ENCODE measurements at regions not wholly inside any gene's neighbourhood (a gene's known extent, or its start where the extent isn't known, plus 50 kb on each side); places are given as distances from the start of the nearest gene placed in this dataset.

DNA sequence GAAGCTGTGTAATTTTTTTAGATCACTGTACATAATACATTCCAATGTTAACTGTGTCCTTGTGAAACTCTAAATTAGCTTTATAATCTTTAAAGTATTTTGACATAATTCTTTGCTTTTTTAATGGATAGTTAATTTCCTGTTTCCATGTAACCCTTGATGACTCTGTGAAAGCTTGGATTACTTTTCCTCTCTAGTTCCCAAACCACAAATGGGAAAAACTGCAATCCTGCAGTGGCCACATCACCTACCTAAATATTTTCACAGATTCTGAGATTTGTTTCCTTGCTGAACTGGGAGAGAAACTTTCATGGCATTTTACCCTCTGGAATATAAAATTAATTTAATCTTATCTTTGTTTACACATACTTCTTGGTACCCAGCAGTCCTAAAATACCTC lies 161.6 kb upstream of the CCDC68 start:
- Histone ChIP-seq H3K36me3 (ENCODE audit: control insufficient read depth in 2 of 2, insufficient read depth in 1 of 2, low read length in 2 of 2) (no peaks in the 10 kb centered on the region), H3K27ac (ENCODE audit: extremely low read depth, low read depth, low read length) (no peak overlapping the region), H3K9me3 (ENCODE audit: control insufficient read depth, insufficient read depth, low read depth, low read length) (no peaks in the 10 kb centered on the region), H3K4me1 (ENCODE audit: control insufficient read depth, insufficient read depth, low read length) (no peaks in the 10 kb centered on the region), H3K4me3 (ENCODE audit: low read depth, low read length) (no peak overlapping the region)
- ChIA-PET CTCF (no interaction called here), POLR2A (no interaction called here)
- TF ChIP-seq ZNF248 (tag by site-specific recombination; IDR thresholded peaks at IDR 0.05) (no peak), ZNF596 (tag by site-specific recombination; IDR thresholded peaks at IDR 0.05) (no peak), ZNF558 (tag by site-specific recombination; IDR thresholded peaks at IDR 0.05) (no peak), ZNF24 (tag by site-specific recombination; IDR thresholded peaks at IDR 0.05) (no peak), ZNF654 (tag by site-specific recombination; IDR thresholded peaks at IDR 0.05; ENCODE audit: low read depth) (no peak), SETDB1 (IDR thresholded peaks at IDR 0.05; ENCODE audit: insufficient read length, low read length) (no peak)
- TF ChIP-seq, protein P1, sequence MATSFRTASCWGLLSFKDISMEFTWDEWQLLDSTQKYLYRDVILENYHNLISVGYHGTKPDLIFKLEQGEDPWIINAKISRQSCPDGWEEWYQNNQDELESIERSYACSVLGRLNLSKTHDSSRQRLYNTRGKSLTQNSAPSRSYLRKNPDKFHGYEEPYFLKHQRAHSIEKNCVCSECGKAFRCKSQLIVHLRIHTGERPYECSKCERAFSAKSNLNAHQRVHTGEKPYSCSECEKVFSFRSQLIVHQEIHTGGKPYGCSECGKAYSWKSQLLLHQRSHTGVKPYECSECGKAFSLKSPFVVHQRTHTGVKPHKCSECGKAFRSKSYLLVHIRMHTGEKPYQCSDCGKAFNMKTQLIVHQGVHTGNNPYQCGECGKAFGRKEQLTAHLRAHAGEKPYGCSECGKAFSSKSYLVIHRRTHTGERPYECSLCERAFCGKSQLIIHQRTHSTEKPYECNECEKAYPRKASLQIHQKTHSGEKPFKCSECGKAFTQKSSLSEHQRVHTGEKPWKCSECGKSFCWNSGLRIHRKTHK (tag by site-specific recombination; IDR thresholded peaks at IDR 0.05): no peak

DNA sequence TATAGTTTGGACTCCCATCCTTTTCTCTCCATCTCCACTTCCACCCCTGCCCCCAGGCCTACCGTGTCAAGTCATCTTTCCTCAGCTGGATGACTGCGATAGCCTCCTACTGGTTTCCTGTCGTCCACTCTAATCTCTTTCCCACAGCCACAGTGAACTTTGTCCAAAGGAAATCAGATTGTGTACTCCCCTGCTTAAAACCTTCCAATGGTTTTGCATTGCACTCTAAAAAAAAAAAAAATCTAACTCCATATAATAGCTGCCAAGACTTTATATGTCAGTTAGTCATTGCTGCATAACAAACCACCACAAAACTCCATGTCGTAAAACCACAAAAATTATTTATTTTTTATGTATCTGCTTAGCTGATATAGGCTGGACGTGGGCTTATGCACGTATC lies 160.2 kb upstream of the CCDC68 start:
- H3K4me1 ChIP-seq (ENCODE audit: control insufficient read depth, insufficient read depth, low read length): no peaks in the 10 kb centered on the region
- ChIA-PET POLR2A (no interaction called here), CTCF (interaction anchor here (0.6 kb wide), 1 partner anchor 136 kb away, joined by 3 read pairs; no protein-coding TSS in a partner anchor)
- no peaks in the 10 kb centered on the region for H3K9me3 ChIP-seq (ENCODE audit: control insufficient read depth, insufficient read depth, low read depth, low read length)
- no peak overlapping the region for H3K27ac ChIP-seq (ENCODE audit: extremely low read depth, low read depth, low read length)
- H3K36me3 ChIP-seq (ENCODE audit: control insufficient read depth in 2 of 2, insufficient read depth in 1 of 2, low read length in 2 of 2): no peaks in the 10 kb centered on the region
- TF ChIP-seq, protein P2, sequence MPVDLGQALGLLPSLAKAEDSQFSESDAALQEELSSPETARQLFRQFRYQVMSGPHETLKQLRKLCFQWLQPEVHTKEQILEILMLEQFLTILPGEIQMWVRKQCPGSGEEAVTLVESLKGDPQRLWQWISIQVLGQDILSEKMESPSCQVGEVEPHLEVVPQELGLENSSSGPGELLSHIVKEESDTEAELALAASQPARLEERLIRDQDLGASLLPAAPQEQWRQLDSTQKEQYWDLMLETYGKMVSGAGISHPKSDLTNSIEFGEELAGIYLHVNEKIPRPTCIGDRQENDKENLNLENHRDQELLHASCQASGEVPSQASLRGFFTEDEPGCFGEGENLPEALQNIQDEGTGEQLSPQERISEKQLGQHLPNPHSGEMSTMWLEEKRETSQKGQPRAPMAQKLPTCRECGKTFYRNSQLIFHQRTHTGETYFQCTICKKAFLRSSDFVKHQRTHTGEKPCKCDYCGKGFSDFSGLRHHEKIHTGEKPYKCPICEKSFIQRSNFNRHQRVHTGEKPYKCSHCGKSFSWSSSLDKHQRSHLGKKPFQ (tag by site-specific recombination; IDR thresholded peaks at IDR 0.05): no peak
- TF ChIP-seq ZNF837 (tag by site-specific recombination; IDR thresholded peaks at IDR 0.05) (no peak), OVOL3 (tag by site-specific recombination; IDR thresholded peaks at IDR 0.05) (no peak)
- TF ChIP-seq, protein P3, sequence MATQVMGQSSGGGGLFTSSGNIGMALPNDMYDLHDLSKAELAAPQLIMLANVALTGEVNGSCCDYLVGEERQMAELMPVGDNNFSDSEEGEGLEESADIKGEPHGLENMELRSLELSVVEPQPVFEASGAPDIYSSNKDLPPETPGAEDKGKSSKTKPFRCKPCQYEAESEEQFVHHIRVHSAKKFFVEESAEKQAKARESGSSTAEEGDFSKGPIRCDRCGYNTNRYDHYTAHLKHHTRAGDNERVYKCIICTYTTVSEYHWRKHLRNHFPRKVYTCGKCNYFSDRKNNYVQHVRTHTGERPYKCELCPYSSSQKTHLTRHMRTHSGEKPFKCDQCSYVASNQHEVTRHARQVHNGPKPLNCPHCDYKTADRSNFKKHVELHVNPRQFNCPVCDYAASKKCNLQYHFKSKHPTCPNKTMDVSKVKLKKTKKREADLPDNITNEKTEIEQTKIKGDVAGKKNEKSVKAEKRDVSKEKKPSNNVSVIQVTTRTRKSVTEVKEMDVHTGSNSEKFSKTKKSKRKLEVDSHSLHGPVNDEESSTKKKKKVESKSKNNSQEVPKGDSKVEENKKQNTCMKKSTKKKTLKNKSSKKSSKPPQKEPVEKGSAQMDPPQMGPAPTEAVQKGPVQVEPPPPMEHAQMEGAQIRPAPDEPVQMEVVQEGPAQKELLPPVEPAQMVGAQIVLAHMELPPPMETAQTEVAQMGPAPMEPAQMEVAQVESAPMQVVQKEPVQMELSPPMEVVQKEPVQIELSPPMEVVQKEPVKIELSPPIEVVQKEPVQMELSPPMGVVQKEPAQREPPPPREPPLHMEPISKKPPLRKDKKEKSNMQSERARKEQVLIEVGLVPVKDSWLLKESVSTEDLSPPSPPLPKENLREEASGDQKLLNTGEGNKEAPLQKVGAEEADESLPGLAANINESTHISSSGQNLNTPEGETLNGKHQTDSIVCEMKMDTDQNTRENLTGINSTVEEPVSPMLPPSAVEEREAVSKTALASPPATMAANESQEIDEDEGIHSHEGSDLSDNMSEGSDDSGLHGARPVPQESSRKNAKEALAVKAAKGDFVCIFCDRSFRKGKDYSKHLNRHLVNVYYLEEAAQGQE (tag by site-specific recombination; IDR thresholded peaks at IDR 0.05): no peak
- H3K4me3 ChIP-seq (ENCODE audit: low read depth, low read length): no peak overlapping the region

DNA sequence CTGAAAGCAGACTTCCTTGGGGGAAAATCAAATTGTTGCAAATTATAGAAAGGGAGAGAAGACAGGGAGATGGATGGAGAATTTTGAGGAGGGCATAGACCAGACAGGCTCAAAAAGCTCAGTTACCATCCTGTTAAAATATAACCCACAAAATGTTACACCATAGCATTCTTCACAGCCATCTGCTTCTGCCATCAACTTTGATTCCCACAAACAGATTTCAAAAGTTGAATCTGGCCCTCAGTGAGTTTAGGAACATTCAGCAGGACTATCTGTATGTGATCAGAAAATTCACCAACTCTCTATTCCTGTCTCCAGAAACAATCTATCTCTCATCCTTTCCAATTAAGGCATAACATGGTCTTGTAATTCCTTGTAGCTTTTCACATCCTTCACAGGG lies 159.8 kb upstream of the CCDC68 start:
- Histone ChIP-seq H3K4me1 (ENCODE audit: control insufficient read depth, insufficient read depth, low read length) (no peaks in the 10 kb centered on the region), H3K36me3 (ENCODE audit: control insufficient read depth in 2 of 2, insufficient read depth in 1 of 2, low read length in 2 of 2) (no peaks in the 10 kb centered on the region), H3K9me3 (ENCODE audit: control insufficient read depth, insufficient read depth, low read depth, low read length) (no peaks in the 10 kb centered on the region), H3K4me3 (ENCODE audit: low read depth, low read length) (no peak overlapping the region), H3K27ac (ENCODE audit: extremely low read depth, low read depth, low read length) (no peak overlapping the region)
- ChIA-PET POLR2A (no interaction called here), CTCF (no interaction called here)
- TF ChIP-seq SCRT2 (tag by site-specific recombination; IDR thresholded peaks at IDR 0.05) (no peak), ZNF670 (tag by site-specific recombination; IDR thresholded peaks at IDR 0.05; ENCODE audit: low read depth) (no peak), ZNF621 (tag by site-specific recombination; IDR thresholded peaks at IDR 0.05) (no peak), ZNF510 (tag by site-specific recombination; IDR thresholded peaks at IDR 0.05; ENCODE audit: insufficient replicate concordance) (no peak), ZNF555 (tag by site-specific recombination; conservative IDR thresholded peaks at IDR 0.05) (no peak), ZNF585B (tag by site-specific recombination; IDR thresholded peaks at IDR 0.05) (no peak), KLF10 (tag by site-specific recombination; IDR thresholded peaks at IDR 0.05) (no peak), ZBTB48 (tag by site-specific recombination; IDR thresholded peaks at IDR 0.05) (no peak), ZFP37 (tag by site-specific recombination; IDR thresholded peaks at IDR 0.05) (no peak)

All from HEK293 (cell line).